ENCODE measurements at regions not wholly inside any gene's neighbourhood (a gene's known extent, or its start where the extent isn't known, plus 50 kb on each side); places are given as distances from the start of the nearest gene placed in this dataset.
A peak's percentile ranks its signal among the peaks of the same experiment; 100 is the strongest.
"Not testable (repeated sequence)": the region's sequence is repeated elsewhere in the genome, so short reads cannot be mapped to it uniquely, and the experiment has no call there.

DNA sequence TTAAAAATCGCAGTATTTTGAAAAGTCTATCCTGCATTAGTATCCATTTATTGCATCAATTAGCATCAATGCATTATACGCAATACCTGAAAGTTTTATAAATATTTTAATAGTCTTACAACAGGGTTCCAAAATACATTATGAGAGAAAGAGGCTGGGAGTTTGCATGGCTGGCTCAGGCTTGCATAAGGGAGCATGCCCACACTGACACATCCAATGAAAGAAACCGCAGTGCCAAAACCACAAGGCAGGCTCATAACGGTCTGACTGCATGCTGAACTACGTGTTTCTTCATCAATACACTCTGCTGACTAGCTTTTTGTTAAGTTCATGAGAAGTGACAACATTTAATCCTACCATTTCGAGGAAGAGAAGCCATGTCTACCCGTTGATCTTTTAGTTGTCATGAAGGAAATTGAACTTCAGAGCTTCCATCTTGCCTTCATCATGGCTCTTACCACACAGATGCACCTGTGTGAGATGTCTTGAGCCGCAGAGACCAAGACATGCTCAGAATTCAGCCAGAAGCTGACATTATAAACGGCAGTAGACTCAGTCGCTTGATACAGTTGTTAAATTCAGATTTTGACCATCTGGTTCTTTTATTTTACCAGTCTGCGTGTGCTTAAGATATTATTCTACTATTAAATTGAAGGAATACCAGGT lies 168.8 kb upstream of the FRG1 start:
- DNase-seq (ENCODE audit: low read depth) = no peak

DNA sequence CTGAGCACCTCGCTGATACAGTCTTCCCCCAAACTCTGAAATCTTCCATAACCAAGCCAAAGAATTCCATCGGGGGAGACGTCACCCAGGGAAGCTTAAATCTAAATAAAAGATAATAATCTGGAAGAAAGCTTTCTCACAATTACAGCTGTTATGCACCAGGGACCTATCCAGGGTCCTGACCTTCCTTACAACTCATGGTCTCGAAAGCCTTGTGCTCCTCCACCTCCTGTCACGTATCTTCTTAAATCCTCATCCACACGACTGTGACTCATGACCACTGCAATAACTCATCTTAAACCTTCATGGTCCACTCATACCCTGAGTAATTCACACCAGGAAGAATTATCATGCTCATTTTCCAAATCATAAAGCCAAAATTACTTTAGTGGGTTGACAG lies 166.8 kb upstream of the FRG1 start:
- no peak for DNase-seq (ENCODE audit: low read depth)

DNA sequence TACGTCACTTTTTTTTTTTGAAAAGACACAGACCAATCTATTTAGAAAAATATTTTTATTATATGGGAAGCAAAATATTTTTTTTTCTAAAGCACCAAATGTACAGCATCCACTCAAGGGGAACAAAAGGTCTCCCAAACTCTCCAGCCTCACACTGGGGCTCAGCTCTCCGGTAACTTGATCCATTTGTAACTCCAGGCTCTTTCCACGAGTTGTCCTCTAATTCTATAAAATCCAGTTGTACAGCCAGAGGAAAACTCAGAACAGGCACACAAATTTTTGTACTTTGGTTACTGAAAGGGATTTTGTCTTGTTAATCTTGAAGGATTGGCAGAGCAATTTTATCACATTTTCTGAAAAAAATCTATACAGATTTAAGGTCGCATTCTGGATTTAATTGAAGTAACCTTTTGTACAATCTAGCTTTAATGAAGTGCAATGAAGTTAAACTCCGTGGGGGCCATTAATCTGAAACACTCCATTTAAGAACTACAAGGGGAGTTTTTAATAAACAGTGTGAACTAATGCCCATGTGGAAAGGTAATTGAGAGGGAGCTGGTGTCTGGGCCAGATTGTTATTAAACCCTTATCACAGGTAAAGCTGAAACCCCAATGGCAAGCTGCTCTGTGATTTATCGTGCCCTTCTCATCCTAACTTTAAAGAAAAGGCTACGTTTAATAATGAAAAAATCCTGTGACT lies 161.2 kb upstream of the FRG1 start:
- DNase-seq (ENCODE audit: low read depth) = no peak

GRCh38 chr4:189780391-189780790 lies 160.3 kb upstream of the FRG1 start:
- no peak for DNase-seq (ENCODE audit: low read depth)

DNA sequence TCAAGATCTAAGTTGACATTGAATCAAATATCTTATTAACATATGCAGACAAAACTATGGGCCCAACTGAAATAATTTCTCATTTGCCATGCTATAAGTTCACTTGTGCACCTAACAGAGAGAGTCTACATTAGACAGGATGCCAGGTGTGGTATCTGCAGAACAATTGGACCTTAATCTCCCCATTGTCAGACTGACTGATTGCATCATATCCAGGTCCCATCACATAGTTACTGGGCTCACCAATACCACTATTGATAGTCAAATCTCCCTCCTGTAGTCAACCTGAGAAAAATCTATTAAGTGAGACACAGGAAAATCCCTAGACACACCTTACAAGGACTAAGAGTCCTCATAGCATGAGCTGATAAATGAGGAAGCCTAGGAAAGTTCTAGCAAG lies 156.0 kb upstream of the FRG1 start:
- no peak for DNase-seq (ENCODE audit: low read depth)

- DNase-seq (ENCODE audit: low read depth) = no peak
Observed at GRCh38 chr4:189785257-189785656, 155.4 kb upstream of the FRG1 start.

DNA sequence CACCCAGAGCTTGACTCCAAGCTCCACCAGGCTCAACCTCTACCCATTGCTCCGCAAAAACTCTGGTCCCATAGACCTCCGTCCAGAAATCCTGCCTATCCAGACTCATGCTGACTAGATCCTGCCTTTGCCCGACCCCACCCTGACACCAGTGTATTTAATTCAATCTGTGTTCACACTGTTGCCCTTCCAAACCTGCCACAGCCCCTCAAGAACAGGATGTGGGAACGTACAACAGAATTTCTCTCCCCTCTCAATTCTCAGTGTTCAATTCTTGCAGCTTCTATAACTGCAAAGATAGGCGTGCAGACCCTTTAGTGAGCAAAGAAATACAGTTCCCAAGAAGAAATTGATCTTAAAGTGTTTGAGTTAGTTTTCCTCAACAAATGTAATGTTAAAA lies 154.2 kb upstream of the FRG1 start:
- no peak for DNase-seq (ENCODE audit: low read depth)

GRCh38 chr4:189787216-189788031 lies 153.2 kb upstream of the FRG1 start:
- no peak for DNase-seq (ENCODE audit: low read depth)

- DNase-seq (ENCODE audit: low read depth) = peak; percentile 34
Observed at GRCh38 chr4:189792924-189793618, 147.6 kb upstream of the FRG1 start.

- no peak for DNase-seq (ENCODE audit: low read depth)
Observed at GRCh38 chr4:189800545-189801088, 140.1 kb upstream of the FRG1 start.

GRCh38 chr4:189802884-189803283 lies 137.8 kb upstream of the FRG1 start:
- DNase-seq (ENCODE audit: low read depth) = no peak

DNA sequence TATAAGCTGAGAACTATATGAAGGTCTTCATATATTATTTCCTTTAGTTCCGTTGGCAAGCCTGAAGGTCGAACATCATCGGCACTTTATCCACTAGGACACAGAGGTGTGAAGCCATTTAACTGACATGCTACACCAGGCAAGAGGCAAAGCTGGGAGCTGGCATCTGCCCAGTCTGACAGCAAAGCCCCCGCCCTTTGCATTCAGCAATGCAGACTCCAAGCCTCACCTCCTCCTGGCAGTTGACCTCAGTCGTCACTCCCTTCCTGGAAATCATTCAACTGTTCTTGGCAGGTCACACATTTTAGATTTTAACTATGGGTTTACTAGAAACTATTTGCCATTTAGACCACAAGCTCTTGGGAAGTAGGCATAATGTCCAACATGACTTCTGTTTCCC lies 135.8 kb upstream of the FRG1 start:
- DNase-seq (ENCODE audit: low read depth) = no peak

DNA sequence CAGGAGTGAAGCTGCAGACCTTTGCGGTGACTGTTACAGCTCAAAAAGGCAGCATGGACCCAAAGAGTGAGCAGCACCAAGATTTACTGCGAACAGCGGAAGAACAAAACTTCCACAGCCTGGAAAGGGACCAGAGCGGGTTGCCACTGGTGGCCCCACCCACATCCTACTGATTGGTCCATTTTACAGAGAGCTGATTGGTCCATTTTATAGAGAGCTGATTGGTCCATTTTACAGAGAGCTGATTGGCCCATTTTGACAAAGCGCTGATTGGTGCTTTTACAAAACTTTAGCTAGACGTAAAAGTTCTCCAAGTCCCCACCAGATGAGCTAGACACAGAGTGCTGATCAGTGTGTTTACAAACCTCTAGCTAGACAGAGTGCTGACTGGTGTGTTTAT lies 134.2 kb upstream of the FRG1 start:
- no peak for DNase-seq (ENCODE audit: low read depth)

- DNase-seq (ENCODE audit: low read depth) = no peak
Observed at GRCh38 chr4:189807031-189807430, 133.6 kb upstream of the FRG1 start.

GRCh38 chr4:189809241-189809735 lies 131.4 kb upstream of the FRG1 start:
- DNase-seq (ENCODE audit: low read depth) = no peak

- no peak for DNase-seq (ENCODE audit: low read depth)
Observed at GRCh38 chr4:189809839-189810238, 130.8 kb upstream of the FRG1 start.

GRCh38 chr4:189810318-189811181 lies 130.1 kb upstream of the FRG1 start:
- not testable (repeated sequence) for DNase-seq (ENCODE audit: low read depth)

- no peak for DNase-seq (ENCODE audit: low read depth)
Observed at GRCh38 chr4:189815404-189816192, 125.1 kb upstream of the FRG1 start.

GRCh38 chr4:189822326-189822725 lies 118.3 kb upstream of the FRG1 start:
- no peak for DNase-seq (ENCODE audit: low read depth)

- DNase-seq (ENCODE audit: low read depth) = no peak
Observed at GRCh38 chr4:189823591-189823990, 117.1 kb upstream of the FRG1 start.

All from activated T-cell treated with anti-CD3 and anti-CD28 coated beads for 1 hour (primary cell).